IMR-90 (cell line): ENCODE measurements at regions not wholly inside any gene's neighbourhood (a gene's known extent, or its start where the extent isn't known, plus 50 kb on each side); places are given as distances from the start of the nearest gene placed in this dataset.

Source experiments
- ATAC-seq: fragments of 200-7000 bp; cut with Tn5 transposase; 2 replicates; pipeline ENCODE4 v1.9.1; 2020; ENCODE audit warnings: low read depth, mild to moderate bottlenecking, moderate library complexity
- BruUV-seq: library from RNA; stranded (reverse); fragments of 400-500 nt; replicated peaks from 2 replicates; lab custom pipeline; 2021; lab: Mats Ljungman, UMichigan
- CTCF ChIA-PET: fragments of 300-600 bp; formaldehyde crosslinking; extraction: SDS; loops from one replicate; lab custom pipeline; 2021; ENCODE audit warnings: antibody characterized with exemption; lab: Yijun Ruan, JAX
- POLR2A ChIA-PET: fragments of 300-600 bp; sonication (Branson Sonifier 250); formaldehyde crosslinking; loops from one replicate; lab custom pipeline; 2022; ENCODE audit warnings: antibody characterized with exemption; ENCODE audit not compliant: unreplicated experiment; lab: Charles Lee
- DNase-seq: peaks from one replicate; pipeline ENCODE4 v3.0.0; 2013
- H2AFZ ChIP-seq: replicated peaks from 2 replicates; pipeline ENCODE3; 2013; ENCODE audit warnings: low read length, mild to moderate bottlenecking; ENCODE audit not compliant: poor library complexity
- H2AK5ac ChIP-seq: 2 replicates; pipeline ENCODE4 v1.6.1; 2013; ENCODE audit warnings: low read depth, low read length, inconsistent platforms
- H2AK9ac ChIP-seq: replicated peaks from 2 replicates; pipeline ENCODE3; 2013; ENCODE audit warnings: mild to moderate bottlenecking, low read depth, low read length, moderate library complexity; ENCODE audit not compliant: poor library complexity
- H2BK120ac ChIP-seq: 2 replicates; pipeline ENCODE4 v1.6.1; 2013; ENCODE audit warnings: low read depth, low read length, inconsistent platforms
- H2BK15ac ChIP-seq: 3 replicates; pipeline ENCODE4 v1.6.1; 2013; ENCODE audit warnings: low read depth, low read length, inconsistent platforms
- H2BK20ac ChIP-seq: 2 replicates; pipeline ENCODE4 v1.6.1; 2013; ENCODE audit warnings: low read depth, mild to moderate bottlenecking, inconsistent platforms, low read length, moderate library complexity
- H2BK5ac ChIP-seq: 2 replicates; pipeline ENCODE4 v1.6.1; 2013; ENCODE audit warnings: mild to moderate bottlenecking, low read depth, low read length, inconsistent platforms; ENCODE audit not compliant: poor library complexity, severe bottlenecking
- H3K14ac ChIP-seq: replicated peaks from 2 replicates; pipeline ENCODE4 v1.6.1; 2013; ENCODE audit warnings: low read depth, low read length, inconsistent platforms
- H3K18ac ChIP-seq: 2 replicates; pipeline ENCODE4 v1.6.1; 2013; ENCODE audit warnings: low read depth, low read length, control low read depth
- H3K23ac ChIP-seq: 2 replicates; pipeline ENCODE4 v1.6.1; 2013; ENCODE audit warnings: low read depth, low read length, inconsistent platforms
- H3K27ac ChIP-seq: 2 replicates; pipeline ENCODE4 v1.5.1; 2013; ENCODE audit warnings: mild to moderate bottlenecking, control low read depth, low read length; ENCODE audit not compliant: insufficient read depth
- H3K27me3 ChIP-seq: 2 replicates; pipeline ENCODE4 v1.6.1; 2013; ENCODE audit warnings: low read length; ENCODE audit not compliant: control insufficient read depth, insufficient read depth
- H3K36me3 ChIP-seq: 2 replicates; pipeline ENCODE4 v1.6.1; 2013; ENCODE audit warnings: low read length, mixed read lengths; ENCODE audit not compliant: control insufficient read depth, insufficient read depth
- H3K4ac ChIP-seq: 2 replicates; pipeline ENCODE4 v1.6.1; 2013; ENCODE audit warnings: low read depth, low read length, inconsistent platforms
- H3K4me1 ChIP-seq: 2 replicates; pipeline ENCODE4 v1.6.1; 2013; ENCODE audit warnings: low read length, mixed read lengths; ENCODE audit not compliant: control insufficient read depth, insufficient read depth
- H3K4me2 ChIP-seq: 2 replicates; pipeline ENCODE4 v1.6.1; 2013; ENCODE audit warnings: low read depth, mild to moderate bottlenecking, control low read depth, low read length, moderate library complexity
- H3K4me3 ChIP-seq: 2 replicates; pipeline ENCODE4 v1.5.1; 2013; ENCODE audit warnings: low read depth, mild to moderate bottlenecking, control low read depth, low read length, moderate library complexity; ENCODE audit not compliant: insufficient read depth
- H3K56ac ChIP-seq: 2 replicates; pipeline ENCODE4 v1.6.1; 2013; ENCODE audit warnings: low read length, inconsistent platforms; ENCODE audit not compliant: insufficient read depth; ENCODE audit errors: extremely low read depth
- H3K79me1 ChIP-seq, 2 experiments: 2 replicates each; pipeline ENCODE4 v1.6.1; 2013; ENCODE audit warnings: low read length in 2 of 2, inconsistent platforms in 1 of 2, low read depth in 1 of 2
- H3K9ac ChIP-seq: 2 replicates; pipeline ENCODE4 v1.6.1; 2013; ENCODE audit warnings: low read depth, low read length, control low read depth
- H3K9me1 ChIP-seq: 2 replicates; pipeline ENCODE4 v1.6.1; 2013; ENCODE audit warnings: low read length, inconsistent platforms; ENCODE audit not compliant: insufficient read depth
- H3K9me3 ChIP-seq: 2 replicates; pipeline ENCODE4 v1.6.1; 2013; ENCODE audit warnings: low read length; ENCODE audit not compliant: control insufficient read depth, insufficient read depth
- H4K20me1 ChIP-seq: 2 replicates; pipeline ENCODE4 v1.6.1; 2013; ENCODE audit warnings: low read length, inconsistent platforms; ENCODE audit not compliant: insufficient read depth
- H4K5ac ChIP-seq: 2 replicates; pipeline ENCODE4 v1.6.1; 2013; ENCODE audit warnings: mild to moderate bottlenecking, low read depth, low read length, control low read depth
- H4K8ac ChIP-seq, 2 experiments: 2 replicates each; pipeline ENCODE4 v1.6.1; 2013; ENCODE audit warnings: low read depth in 2 of 2, low read length in 2 of 2, control low read depth in 1 of 2, inconsistent platforms in 1 of 2
- H4K91ac ChIP-seq: 2 replicates; pipeline ENCODE4 v1.6.1; 2013; ENCODE audit warnings: low read depth, low read length, inconsistent platforms; ENCODE audit not compliant: insufficient read depth
- BHLHE40 ChIP-seq: fragments of 150-350 bp; IDR thresholded peaks from 2 replicates; pipeline ENCODE4 v1.6.1; 2016; ENCODE audit warnings: mild to moderate bottlenecking, low read depth, low read length
- CEBPB ChIP-seq: IDR thresholded peaks from 2 replicates; pipeline ENCODE4 v1.6.1; 2012; ENCODE audit warnings: low read depth, low read length, improper control_type of control experiment
- CHD1 ChIP-seq: IDR thresholded peaks from 2 replicates; pipeline ENCODE4 v1.6.1; 2012; ENCODE audit warnings: low read depth, low read length, improper control_type of control experiment
- ELK1 ChIP-seq: fragments of 150-350 bp; IDR thresholded peaks from 2 replicates; pipeline ENCODE4 v1.6.1; 2016; ENCODE audit warnings: low read depth, mild to moderate bottlenecking, low read length, moderate library complexity, borderline replicate concordance
- FOS ChIP-seq: fragments of 150-350 bp; IDR thresholded peaks from 2 replicates; pipeline ENCODE4 v1.6.1; 2016; ENCODE audit warnings: low read depth, low read length
- MAZ ChIP-seq: IDR thresholded peaks from 2 replicates; pipeline ENCODE4 v1.6.1; 2012; ENCODE audit warnings: low read depth, mild to moderate bottlenecking, low read length, improper control_type of control experiment, moderate library complexity, borderline replicate concordance
- MXI1 ChIP-seq: IDR thresholded peaks from 2 replicates; pipeline ENCODE4 v1.6.1; 2012; ENCODE audit warnings: low read depth, mild to moderate bottlenecking, low read length, moderate library complexity, borderline replicate concordance
- NFE2L2 ChIP-seq: fragments of 150-350 bp; IDR thresholded peaks from 2 replicates; pipeline ENCODE4 v1.6.1; 2016; ENCODE audit warnings: low read depth, mild to moderate bottlenecking, low read length
- POLR2A ChIP-seq: IDR thresholded peaks from 2 replicates; pipeline ENCODE4 v1.6.1; 2012; ENCODE audit warnings: mild to moderate bottlenecking, low read depth, low read length
- RCOR1 ChIP-seq: IDR thresholded peaks from 2 replicates; pipeline ENCODE4 v1.6.1; 2012; ENCODE audit warnings: mild to moderate bottlenecking, low read length, improper control_type of control experiment; ENCODE audit not compliant: insufficient replicate concordance
- RFX5 ChIP-seq: IDR thresholded peaks from 2 replicates; pipeline ENCODE4 v1.8.0; 2012; ENCODE audit warnings: low read depth, mild to moderate bottlenecking, low read length, moderate library complexity
- SMC3 ChIP-seq: fragments of 150-350 bp; IDR thresholded peaks from 2 replicates; pipeline ENCODE4 v1.6.1; 2016; ENCODE audit warnings: low read depth, mild to moderate bottlenecking, antibody characterized with exemption, low read length, moderate library complexity
- dilution Hi-C: fragments of 300-500 bp; cut with HindIII; formaldehyde crosslinking; loops from one replicate; pipeline ENCODE4 v1.14.3; 2018; ENCODE audit warnings: low sequenced_read_pairs; ENCODE audit not compliant: unreplicated experiment
- in situ Hi-C: fragments of 300-500 bp; cut with MboI; formaldehyde crosslinking; loops from 3 replicates; pipeline ENCODE4 v1.14.3; 2019; ENCODE audit warnings: low sequenced_read_pairs, inconsistent platforms, mixed read lengths
- intact Hi-C: fragments of 100-400 bp; cut with micrococcal nuclease; formaldehyde crosslinking; loops from 2 replicates; pipeline ENCODE4 v1.10.0; 2022
- TF ChIP-seq, protein P1 (sequence below): fragments of 150-350 bp; IDR thresholded peaks from 2 replicates; pipeline ENCODE4 v1.6.1; 2017; ENCODE audit warnings: mild to moderate bottlenecking, antibody characterized with exemption, low read length, low read depth
- TF ChIP-seq, protein P2 (sequence below): conservative IDR thresholded peaks from 2 replicates; pipeline ENCODE4 v1.5.1; 2012; ENCODE audit warnings: mild to moderate bottlenecking, low read depth, low read length, improper control_type of control experiment

- Histone ChIP-seq H3K9me1 (no peaks in the 10 kb centered on the region), H2AK9ac (no peak overlapping the region), H2BK120ac (no peak overlapping the region), H3K4me1 (no peaks in the 10 kb centered on the region), H4K91ac (no peak overlapping the region), H3K14ac (no peak overlapping the region), H2AK5ac (no peak overlapping the region), H3K23ac (no peak overlapping the region), H3K27me3 (no peaks in the 10 kb centered on the region), H2BK20ac (no peak overlapping the region), H3K9me3 (no peaks in the 10 kb centered on the region; the same call in 1 of the 2 replicates), H3K79me1 (no peaks in the 10 kb centered on the region), H3K9ac (no peak overlapping the region), H3K18ac (no peak overlapping the region), H4K8ac (no peak overlapping the region), H3K4me3 (no peak overlapping the region), H2BK15ac (no peak overlapping the region), H4K20me1 (no peaks in the 10 kb centered on the region), H3K4me2 (no peak overlapping the region), H2AFZ (no peak overlapping the region), H2BK5ac (no peak overlapping the region), H4K5ac (no peak overlapping the region), H3K56ac (no peak overlapping the region), H3K4ac (no peak overlapping the region), H3K27ac (no peak overlapping the region), H3K36me3 (no peaks in the 10 kb centered on the region)
- in situ Hi-C loops (no loop called here), dilution Hi-C loops (no loop called here), intact Hi-C loops (no loop called here)
- TF ChIP-seq CEBPB, result no peak
- TF ChIP-seq CHD1, result no peak
- no peak for TF ChIP-seq MAZ
- no peak for TF ChIP-seq RCOR1
- TF ChIP-seq MXI1, result no peak
- TF ChIP-seq RFX5, result no peak
- TF ChIP-seq, protein P1, sequence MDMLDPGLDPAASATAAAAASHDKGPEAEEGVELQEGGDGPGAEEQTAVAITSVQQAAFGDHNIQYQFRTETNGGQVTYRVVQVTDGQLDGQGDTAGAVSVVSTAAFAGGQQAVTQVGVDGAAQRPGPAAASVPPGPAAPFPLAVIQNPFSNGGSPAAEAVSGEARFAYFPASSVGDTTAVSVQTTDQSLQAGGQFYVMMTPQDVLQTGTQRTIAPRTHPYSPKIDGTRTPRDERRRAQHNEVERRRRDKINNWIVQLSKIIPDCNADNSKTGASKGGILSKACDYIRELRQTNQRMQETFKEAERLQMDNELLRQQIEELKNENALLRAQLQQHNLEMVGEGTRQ, result no peak
- TF ChIP-seq ELK1, result no peak
- TF ChIP-seq SMC3, result no peak
- TF ChIP-seq, protein P2, sequence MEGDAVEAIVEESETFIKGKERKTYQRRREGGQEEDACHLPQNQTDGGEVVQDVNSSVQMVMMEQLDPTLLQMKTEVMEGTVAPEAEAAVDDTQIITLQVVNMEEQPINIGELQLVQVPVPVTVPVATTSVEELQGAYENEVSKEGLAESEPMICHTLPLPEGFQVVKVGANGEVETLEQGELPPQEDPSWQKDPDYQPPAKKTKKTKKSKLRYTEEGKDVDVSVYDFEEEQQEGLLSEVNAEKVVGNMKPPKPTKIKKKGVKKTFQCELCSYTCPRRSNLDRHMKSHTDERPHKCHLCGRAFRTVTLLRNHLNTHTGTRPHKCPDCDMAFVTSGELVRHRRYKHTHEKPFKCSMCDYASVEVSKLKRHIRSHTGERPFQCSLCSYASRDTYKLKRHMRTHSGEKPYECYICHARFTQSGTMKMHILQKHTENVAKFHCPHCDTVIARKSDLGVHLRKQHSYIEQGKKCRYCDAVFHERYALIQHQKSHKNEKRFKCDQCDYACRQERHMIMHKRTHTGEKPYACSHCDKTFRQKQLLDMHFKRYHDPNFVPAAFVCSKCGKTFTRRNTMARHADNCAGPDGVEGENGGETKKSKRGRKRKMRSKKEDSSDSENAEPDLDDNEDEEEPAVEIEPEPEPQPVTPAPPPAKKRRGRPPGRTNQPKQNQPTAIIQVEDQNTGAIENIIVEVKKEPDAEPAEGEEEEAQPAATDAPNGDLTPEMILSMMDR, result no peak
- no peak for TF ChIP-seq POLR2A
- TF ChIP-seq FOS, result no peak
- TF ChIP-seq BHLHE40, result no peak
- no peak for TF ChIP-seq NFE2L2
- ATAC-seq, result no peak
- DNase-seq, result no peak
- no TSS peak for BruUV-seq
- ChIA-PET CTCF (no interaction called here), POLR2A (no interaction called here)
Measured at GRCh38 chr6:95687839-95688238, 110.5 kb downstream of the MANEA start.
